SIG-M5 treated with dmso at 0.1 percent for 504 hours (cell line): ENCODE measurements at regions not wholly inside any gene's neighbourhood (a gene's known extent, or its start where the extent isn't known, plus 50 kb on each side); places are given as distances from the start of the nearest gene placed in this dataset.
A peak's percentile ranks its signal among the peaks of the same experiment; 100 is the strongest.
"Not testable (repeated sequence)": the region's sequence is repeated elsewhere in the genome, so short reads cannot be mapped to it uniquely, and the experiment has no call there.

ENCODE experiments used
- DNase-seq: peaks from one replicate; lab custom pipeline; 2025; ENCODE audit not compliant: unreplicated experiment; lab: John Stamatoyannopoulos, UW

GRCh38 chr11:45000918-45001317 is 50.2 kb upstream of the TP53I11 start:
- no peak for DNase-seq

GRCh38 chr11:45001466-45002165 is 50.9 kb upstream of the TP53I11 start:
- DNase-seq: no peak

- DNase-seq: no peak
Observed at GRCh38 chr11:45005106-45005505, 54.4 kb upstream of the TP53I11 start.

DNA sequence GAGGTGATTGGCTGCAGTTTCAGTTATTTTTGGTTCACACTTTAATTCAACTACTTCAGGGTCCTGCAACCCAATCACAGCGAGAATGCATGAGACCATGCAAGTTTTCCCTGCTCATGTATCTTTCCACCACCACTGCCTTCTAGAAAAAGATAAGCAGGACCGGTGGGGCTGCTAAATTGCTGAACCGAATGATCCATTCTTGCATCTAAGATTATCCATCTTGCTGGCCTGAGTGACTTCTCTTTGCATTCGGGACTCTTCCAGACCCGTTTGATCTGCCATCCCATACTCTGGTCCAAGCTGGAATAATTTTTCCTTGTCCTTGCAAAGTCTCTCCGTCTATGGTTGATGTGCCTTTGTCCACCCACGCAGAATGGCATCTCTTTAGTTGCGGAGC is 56.3 kb upstream of the TP53I11 start:
- no peak for DNase-seq

DNA sequence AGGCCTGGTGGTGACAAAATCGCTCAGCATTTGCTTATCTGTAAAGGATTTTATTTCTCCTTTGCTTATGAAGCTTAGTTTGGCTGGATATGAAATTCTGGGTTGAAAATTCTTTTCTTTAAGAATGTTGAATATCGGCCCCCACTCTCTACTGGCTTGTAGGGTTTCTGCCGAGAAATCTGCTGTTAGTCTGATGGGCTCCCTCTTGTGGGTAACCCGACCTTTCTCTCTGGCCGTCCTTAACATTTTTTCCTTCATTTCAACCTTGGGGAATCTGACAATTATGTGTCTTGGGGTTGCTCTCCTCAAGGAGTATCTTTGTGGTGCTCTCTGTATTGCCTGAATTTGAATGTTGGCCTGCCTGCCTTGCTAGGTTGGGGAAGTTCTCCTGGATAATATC is 65.3 kb upstream of the TP53I11 start:
- DNase-seq: not testable (repeated sequence)

- DNase-seq: not testable (repeated sequence)
Observed at GRCh38 chr11:45016446-45016845, 65.8 kb upstream of the TP53I11 start.

- DNase-seq: no peak
Observed at GRCh38 chr11:45017329-45017728, 66.6 kb upstream of the TP53I11 start.

GRCh38 chr11:45021001-45021400 is 70.3 kb upstream of the TP53I11 start:
- DNase-seq: no peak

DNA sequence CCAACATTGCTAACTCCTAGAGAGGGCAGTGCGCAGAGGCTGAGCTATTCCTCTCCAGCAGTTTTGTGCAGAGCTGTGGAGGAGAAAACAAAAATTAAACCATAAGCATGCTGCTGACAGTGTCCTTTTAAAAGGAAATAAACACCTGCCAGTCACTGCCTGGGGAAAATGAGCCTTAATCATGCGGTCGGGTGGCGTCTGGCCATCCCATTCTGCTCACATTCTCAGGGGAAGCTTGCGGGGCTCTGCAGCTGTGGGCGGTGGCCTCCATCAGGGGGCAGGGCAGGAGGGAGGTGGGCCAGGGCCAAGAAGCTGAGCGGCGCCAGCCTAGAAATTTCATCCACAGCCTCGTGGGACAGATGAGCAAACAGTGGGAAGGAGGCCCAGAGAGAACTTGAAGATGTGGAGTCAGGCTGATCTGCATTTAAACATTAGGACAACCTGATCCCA is 71.0 kb upstream of the TP53I11 start:
- DNase-seq: no peak

GRCh38 chr11:45022294-45023064 is 71.8 kb upstream of the TP53I11 start:
- DNase-seq: no peak

DNA sequence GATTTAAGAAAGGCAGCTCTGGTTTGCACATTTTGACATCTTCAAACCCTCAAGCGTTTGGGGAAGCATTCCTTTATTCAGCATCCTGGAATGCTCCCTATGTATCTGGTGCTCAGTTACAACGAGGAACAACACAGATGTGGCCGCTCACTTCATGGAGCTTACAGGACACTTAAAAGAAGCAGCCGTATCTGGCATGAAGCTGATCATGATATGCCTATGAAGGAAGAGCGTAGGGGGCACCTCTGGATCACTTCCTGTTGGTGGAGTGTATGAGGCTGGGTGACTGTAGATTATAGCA is 72.3 kb upstream of the TP53I11 start:
- DNase-seq: no peak

- DNase-seq: no peak
Observed at GRCh38 chr11:45024316-45024715, 73.6 kb upstream of the TP53I11 start.

DNA sequence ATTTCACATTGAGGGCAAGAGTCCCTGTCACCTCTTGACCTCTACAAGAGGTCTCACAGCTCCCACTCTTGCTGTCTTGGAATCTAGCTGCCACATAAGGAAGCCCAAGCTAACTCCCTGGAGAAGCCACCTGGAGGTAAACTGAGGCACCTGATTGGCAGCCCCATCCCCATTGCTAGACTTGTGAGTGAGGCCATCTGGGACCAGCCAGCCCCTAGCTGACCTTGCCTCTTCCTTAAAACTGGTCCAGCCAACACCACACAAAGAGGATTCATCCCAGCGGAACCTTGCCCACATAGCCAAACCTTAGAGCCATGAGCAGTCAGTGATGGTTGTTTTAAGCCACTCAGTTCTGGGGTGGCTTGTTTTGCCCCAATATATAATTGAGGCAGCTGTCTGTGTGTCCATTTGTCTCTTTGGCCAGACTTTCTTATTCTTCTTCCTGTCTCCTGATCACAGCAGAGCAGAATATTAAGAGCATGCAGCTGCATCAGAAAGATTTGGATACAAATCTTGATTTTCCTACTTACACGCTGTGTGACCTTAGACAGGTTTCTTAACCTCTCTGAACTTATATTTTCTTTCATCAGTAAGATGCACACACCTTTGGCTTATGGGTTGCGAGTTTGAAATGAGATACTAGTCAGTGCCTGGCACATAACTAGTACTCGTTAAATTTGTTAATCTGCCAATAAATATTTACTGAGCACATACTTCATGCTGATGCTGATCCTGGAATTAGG is 74.3 kb upstream of the TP53I11 start:
- DNase-seq: no peak

DNA sequence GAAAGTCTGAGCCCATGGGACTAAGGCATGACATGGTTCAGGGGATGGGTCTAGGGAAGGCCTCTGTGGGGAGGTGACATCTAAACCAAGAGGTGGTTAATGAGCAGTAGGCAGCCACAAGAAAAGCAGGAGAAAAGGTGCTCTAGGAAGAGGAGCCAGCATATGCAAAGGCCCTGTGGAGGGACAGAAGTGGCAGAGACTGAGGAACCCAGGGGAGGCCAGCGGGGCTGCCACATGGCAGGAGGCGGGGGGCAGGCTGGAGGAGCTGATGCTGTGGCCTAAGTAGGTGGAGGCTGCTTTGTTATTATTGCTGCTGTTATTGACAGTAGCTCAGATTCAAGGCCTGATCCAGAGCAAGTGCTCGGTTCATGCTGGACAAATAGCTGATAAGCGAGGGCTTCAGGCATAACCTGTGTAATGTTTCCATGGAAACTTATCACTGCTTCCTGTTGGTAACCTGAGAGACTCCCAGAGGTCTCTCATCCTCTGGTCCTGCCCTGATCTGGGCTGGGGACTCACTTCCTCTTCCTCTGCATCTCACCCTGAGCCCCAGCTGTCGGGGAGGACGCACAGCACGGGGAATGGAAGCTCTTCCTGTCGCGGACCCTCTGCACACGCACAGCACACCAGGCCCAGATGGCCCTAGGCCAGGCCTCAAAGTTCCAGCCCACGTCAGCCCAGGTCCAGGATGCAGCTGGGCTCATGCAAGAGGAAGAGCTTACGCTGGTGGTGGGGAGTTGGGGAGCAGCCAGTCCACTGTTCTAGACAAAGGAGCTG is 75.2 kb upstream of the TP53I11 start:
- DNase-seq: no peak

DNA sequence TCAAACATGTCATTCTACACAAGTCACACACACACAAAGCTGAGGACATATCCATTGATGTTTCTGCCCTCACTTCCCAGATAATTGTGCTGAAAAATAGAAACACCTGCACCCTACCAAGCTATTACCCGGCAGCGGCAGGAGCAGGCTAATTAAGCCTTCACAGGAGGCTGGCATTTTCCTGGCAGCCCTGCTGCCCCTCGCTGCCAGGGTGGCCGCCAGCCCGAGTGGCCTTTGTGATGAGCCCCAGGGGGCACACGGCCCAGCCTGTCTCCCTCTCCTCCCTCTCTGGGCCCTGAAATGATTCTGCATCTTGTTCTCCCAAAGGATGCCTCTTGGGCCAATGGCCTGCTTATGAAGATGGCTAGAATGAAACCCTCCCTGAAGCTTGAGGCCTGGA is 76.2 kb upstream of the TP53I11 start:
- DNase-seq: no peak

DNA sequence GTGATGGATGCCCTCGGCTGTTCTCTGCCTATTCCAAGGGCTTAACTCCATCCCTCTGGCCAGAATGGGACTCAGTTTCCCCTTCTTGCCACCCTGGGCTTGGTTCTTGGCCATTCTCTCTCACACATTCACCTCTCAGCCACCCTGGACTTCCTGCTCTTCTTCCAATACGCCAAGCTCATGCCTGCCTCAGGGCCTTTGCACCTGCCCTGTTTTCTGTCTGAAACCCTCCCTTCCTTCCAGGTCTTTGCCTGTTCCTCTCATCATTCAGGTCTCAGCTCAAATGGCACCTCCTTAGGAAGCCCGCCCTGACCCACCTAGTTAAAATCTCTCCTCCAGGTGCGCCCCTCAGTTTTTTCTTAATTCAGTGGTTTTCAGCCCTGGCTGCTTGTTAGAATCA is 76.6 kb upstream of the TP53I11 start:
- no peak for DNase-seq

GRCh38 chr11:45028911-45029682 is 78.4 kb upstream of the TP53I11 start:
- DNase-seq: no peak

- DNase-seq: no peak
Observed at GRCh38 chr11:45030778-45031177, 80.1 kb upstream of the TP53I11 start.

- peak; percentile 7 for DNase-seq
Observed at GRCh38 chr11:45031912-45032519, 81.3 kb upstream of the TP53I11 start.

DNA sequence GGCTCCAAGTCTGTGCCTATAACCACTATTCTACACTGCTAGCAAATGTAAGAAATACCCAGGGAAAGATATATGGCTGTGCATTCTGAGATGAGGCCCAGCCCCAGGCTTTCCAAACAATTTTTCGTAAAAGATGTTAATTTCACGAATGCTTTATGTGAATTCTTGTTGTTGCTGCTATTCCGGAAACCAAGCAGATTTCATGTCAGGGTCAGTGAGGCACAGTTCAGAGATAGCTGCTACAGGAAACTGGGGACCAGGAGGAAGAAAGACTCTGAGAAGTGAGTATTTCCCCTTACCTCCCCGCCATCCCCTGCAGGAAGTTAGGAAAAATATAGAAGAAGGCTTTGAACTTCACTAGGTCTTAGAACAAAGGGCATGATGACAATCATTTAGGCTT is 84.7 kb upstream of the TP53I11 start:
- no peak for DNase-seq
